Activated naive CD8-positive, alpha-beta T cell treated with anti-CD3 and anti-CD28 coated beads, Interleukin-2, amount 10 ng/mL, durations not matched to agents 7 days and 5 days (primary cell): ENCODE measurements at regions not wholly inside any gene's neighbourhood (a gene's known extent, or its start where the extent isn't known, plus 50 kb on each side); places are given as distances from the start of the nearest gene placed in this dataset.
"Not testable (repeated sequence)": the region's sequence is repeated elsewhere in the genome, so short reads cannot be mapped to it uniquely, and the experiment has no call there.

Experiments
- ATAC-seq: fragments of 150-1000 bp; cut with Tn5 transposase; one replicate; pipeline ENCODE4 v1.10.0; 2021; ENCODE audit warnings: low read depth, moderate library complexity
- POLR2A ChIA-PET: fragments of 350-600 bp; sonication (Branson Sonifier 250); formaldehyde crosslinking; loops from one replicate; lab custom pipeline; 2021; ENCODE audit warnings: antibody characterized with exemption; lab: Charles Lee
- DNase-seq: peaks from one replicate; pipeline ENCODE4 v3.0.0; 2021
- H3K27ac Mint-ChIP-seq: one replicate; pipeline ENCODE4 v1.8.0; 2022; ENCODE audit warnings: mild to moderate bottlenecking, mixed read lengths
- H3K27me3 Mint-ChIP-seq: one replicate; pipeline ENCODE4 v1.8.0; 2022; ENCODE audit warnings: mild to moderate bottlenecking, moderate library complexity, mixed read lengths
- H3K36me3 Mint-ChIP-seq: one replicate; pipeline ENCODE4 v1.8.0; 2021; ENCODE audit warnings: mild to moderate bottlenecking, mixed read lengths
- H3K4me1 Mint-ChIP-seq: one replicate; pipeline ENCODE4 v1.8.0; 2021; ENCODE audit warnings: mixed read lengths
- H3K4me3 Mint-ChIP-seq: one replicate; pipeline ENCODE4 v1.8.0; 2022; ENCODE audit warnings: mild to moderate bottlenecking, moderate library complexity, mixed read lengths
- H3K9me3 Mint-ChIP-seq: one replicate; pipeline ENCODE4 v1.8.0; 2021; ENCODE audit warnings: mixed read lengths

DNA sequence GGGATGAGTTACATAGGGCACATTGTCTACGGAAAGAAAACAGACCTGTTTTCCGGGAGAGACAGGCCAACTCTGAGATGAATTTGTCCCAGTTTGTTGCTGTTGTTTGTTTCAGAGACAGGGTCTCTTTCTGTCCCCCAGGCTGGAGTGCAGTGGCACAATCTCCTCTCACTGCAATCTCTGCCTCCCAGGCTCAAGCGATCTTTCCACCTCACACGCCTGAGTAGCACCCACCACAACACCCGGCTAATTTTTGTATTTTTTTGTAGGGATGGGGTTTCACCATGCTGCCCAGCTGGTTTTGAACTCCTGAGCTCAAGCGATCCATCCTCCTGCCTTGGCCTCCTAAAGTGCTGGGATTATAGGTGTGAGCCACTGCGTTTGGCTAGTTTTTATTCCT, 125.5 kb upstream of the ERRFI1 start:
- Mint-ChIP-seq H3K4me3 (peak overlapping the region; percentile 56), H3K4me1 (peaks cover 38% of the 10 kb centered on the region), H3K9me3 (peaks cover 7% of the 10 kb centered on the region), H3K27me3 (peaks cover 65% of the 10 kb centered on the region), H3K36me3 (peaks cover 6% of the 10 kb centered on the region), H3K27ac (no peak overlapping the region)
- no peak for ATAC-seq
- DNase-seq = no peak
- POLR2A ChIA-PET = no interaction called here

DNA sequence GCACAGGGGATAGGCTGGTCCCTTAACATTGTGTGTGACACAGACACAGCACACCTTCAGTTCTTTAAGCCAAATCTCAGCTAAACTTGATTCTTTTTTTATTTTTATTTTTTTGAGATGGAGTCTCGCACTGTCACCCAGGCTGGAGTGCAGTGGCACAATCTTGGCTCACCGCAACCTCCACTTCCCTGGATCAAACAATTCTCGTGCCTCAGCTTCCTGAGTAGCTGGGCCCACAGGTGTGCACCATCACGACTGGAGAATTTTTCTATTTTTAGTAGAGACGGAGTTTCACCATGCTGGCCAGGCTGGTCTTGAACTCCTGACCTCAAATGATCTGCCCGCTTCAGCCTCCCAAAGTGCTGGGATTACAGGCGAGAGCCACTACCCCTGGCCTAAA, 123.6 kb upstream of the ERRFI1 start:
- Mint-ChIP-seq H3K27me3 (peaks cover 53% of the 10 kb centered on the region), H3K4me3 (peak overlapping the region; percentile 32), H3K4me1 (peaks cover 45% of the 10 kb centered on the region)
- H3K27ac Mint-ChIP-seq, ATAC-seq, H3K36me3 Mint-ChIP-seq, POLR2A ChIA-PET, H3K9me3 Mint-ChIP-seq: not testable (repeated sequence)
- DNase-seq = peak; percentile 41

DNA sequence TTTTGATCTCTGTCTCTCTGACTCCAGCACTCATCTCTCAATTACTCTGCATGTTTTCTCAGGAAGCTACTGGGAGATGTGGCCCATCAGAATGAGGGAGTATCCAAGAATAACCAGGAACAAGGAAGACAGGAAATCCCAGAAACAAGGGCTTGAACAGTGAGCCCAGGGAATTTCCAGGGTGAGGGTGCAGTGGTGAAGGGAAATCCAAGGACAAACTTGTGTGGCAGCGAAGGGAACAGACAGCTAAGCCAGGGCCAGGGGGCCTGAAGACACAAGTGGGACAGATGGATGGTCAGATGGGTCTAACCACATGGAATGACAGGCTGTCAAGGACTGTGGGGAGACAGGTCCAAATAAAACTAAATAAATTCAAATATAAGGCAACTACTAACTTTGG, 121.8 kb upstream of the ERRFI1 start:
- no peak for ATAC-seq
- Mint-ChIP-seq H3K27me3 (peaks cover 52% of the 10 kb centered on the region), H3K36me3 (peaks cover 4% of the 10 kb centered on the region), H3K4me3 (no peak overlapping the region), H3K9me3 (peaks cover 3% of the 10 kb centered on the region), H3K4me1 (peaks cover 37% of the 10 kb centered on the region), H3K27ac (no peak overlapping the region)
- POLR2A ChIA-PET = no interaction called here
- DNase-seq = no peak

DNA sequence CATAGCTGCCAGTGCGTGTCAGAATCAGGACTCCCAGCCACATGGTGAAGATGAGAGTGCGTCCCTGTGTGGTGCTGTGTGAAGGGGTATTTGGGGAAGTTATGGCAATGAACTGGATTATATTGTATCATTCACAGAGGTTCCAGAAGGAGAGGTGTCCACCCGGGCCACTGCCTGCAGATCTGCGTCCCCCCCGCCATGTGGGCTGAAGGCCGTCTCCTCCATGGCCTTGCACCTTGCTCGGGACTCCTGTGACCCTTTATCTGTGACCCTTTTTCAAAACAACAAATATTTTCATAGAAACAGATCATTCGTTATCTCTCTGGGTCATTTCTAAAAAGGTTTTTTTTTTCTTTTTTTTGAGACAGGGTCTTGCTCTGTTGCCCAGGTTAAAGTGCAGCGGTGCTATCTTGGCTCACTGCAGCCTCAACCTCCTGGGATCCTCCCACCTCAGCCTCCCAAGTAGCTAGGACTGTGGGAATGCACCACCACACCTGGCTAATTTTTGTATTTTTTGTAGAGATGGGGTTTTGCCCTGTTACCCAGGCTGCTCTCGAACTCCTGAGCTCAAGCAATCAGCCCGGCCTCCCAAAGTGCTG, 120.2 kb upstream of the ERRFI1 start:
- Mint-ChIP-seq H3K9me3 (peaks cover 3% of the 10 kb centered on the region), H3K4me1 (peaks cover 24% of the 10 kb centered on the region), H3K36me3 (peaks cover 4% of the 10 kb centered on the region), H3K27ac (no peak overlapping the region), H3K27me3 (peaks cover 48% of the 10 kb centered on the region), H3K4me3 (no peak overlapping the region)
- ATAC-seq = no peak
- POLR2A ChIA-PET = interaction anchor here (0.7 kb wide), 1 partner anchor 364 kb away, joined by 4 read pairs; no protein-coding TSS in a partner anchor
- DNase-seq = no peak

DNA sequence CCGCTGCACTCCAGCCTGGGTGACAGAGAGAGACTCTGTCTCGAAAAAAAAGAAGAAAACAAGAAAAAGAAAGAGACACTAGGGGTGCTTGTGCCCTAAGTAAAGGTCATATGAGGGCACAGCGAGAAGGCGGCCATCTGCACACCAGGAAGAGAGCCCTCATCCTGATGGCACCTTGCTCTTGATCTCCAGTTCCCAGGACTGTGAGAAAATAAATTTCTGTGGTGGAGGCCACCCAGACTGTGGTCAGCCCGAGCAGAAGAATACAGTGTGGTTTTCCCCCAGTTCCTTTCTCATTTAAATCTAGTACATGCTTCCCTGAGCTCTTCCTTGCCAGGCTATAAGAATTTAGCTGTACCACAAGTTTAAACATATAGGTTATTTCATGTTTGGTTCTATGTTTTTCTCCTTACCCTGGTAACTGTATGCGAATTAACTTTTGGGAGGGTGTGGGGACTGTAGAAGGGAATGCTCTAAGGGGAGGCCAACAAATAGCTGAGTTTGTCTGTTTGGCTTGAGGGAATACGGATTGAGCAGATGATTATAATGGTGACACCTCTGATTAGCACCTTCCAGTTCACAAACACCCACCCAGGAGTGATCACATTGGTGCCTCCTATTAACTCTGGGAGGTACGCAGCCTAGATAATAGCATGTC, 119.6 kb upstream of the ERRFI1 start:
- Mint-ChIP-seq H3K4me1 (peaks cover 22% of the 10 kb centered on the region), H3K27ac (no peak overlapping the region), H3K9me3 (peaks cover 1% of the 10 kb centered on the region), H3K27me3 (peaks cover 42% of the 10 kb centered on the region), H3K36me3 (peaks cover 2% of the 10 kb centered on the region), H3K4me3 (no peak overlapping the region)
- no peak for ATAC-seq
- DNase-seq = no peak
- POLR2A ChIA-PET = no interaction called here

DNA sequence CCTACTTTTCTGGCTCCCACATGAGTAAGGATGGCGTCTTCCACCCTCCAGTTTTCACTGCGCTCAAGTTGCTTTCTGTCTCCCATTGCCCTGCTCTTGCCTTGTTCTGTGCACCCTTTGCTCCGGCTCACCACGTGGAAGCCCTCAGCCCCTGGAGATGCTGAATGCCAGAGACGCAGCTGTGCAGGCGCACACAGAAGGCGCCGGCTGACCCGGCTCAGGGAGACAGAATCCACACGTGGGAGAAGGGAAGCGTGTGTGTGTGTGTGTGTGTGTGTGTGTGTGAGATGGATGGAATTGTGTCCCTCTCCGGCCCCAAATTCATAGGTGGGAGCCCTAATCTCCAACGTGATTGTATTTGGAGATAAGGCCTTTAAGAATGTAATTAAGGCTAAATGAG, 118.2 kb upstream of the ERRFI1 start:
- DNase-seq (no peak), ATAC-seq (no peak)
- Mint-ChIP-seq H3K27ac (no peak overlapping the region), H3K4me3 (no peak overlapping the region), H3K27me3 (peaks cover 32% of the 10 kb centered on the region), H3K4me1 (peaks cover 12% of the 10 kb centered on the region), H3K36me3 (no peaks in the 10 kb centered on the region), H3K9me3 (no peaks in the 10 kb centered on the region)
- POLR2A ChIA-PET = no interaction called here

DNA sequence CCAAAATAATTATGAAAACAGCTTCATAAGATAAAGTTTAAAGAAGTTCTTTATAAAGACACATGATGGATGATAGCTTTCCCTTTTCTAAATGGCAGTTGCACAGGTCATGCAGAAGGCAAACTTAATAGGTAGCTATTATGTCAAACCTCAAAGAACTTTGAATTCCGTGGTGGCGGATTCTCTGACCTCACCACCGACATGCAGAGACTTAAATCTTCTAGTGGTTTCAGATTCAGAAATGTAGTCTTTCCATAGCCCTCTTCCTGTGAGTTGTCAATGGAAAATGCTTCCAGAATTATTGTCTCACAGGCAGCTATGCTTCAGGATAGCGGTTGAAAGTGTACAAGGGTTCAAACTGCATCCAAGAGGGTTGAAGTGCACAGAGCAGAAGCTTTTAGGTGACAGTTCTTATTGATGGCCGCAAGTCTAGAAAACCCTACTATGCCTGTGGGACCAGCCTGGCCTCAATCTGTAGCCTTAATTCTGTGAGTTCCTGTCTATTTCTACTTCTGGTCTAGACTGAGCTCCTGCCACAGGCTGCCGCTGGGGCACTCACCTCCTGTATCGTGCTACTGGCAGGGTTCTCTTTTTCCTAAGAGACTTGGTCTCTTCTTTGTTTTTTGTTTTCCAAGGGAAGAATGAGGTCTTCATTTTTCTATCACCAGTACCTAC, 117.0 kb upstream of the ERRFI1 start:
- no peak overlapping the region for H3K4me3 Mint-ChIP-seq
- H3K4me1 Mint-ChIP-seq = peaks cover 9% of the 10 kb centered on the region
- POLR2A ChIA-PET = no interaction called here
- no peaks in the 10 kb centered on the region for H3K36me3 Mint-ChIP-seq
- no peak for ATAC-seq
- DNase-seq = no peak
- peaks cover 32% of the 10 kb centered on the region for H3K27me3 Mint-ChIP-seq
- no peaks in the 10 kb centered on the region for H3K9me3 Mint-ChIP-seq
- no peak overlapping the region for H3K27ac Mint-ChIP-seq

DNA sequence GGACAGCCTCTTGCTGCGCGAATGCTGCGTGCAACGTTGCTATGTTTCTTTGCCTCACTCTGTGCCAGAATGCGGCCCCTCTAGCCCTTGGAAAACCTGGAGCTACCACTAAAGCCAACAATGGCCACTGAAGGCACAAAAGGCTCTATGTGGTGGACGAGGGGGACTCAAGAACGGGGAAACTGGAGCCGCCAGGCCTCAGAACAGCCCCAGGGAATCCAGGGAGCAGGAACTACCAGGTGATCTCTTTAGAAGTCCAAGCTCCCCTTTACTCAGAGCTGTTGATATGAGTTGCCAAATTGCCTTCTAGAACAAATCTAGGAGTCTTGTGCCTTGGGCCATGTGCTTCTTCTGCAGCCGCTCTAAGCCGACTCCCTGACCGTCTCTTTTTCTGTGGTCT, 113.8 kb upstream of the ERRFI1 start:
- Mint-ChIP-seq H3K27me3 (peaks cover 40% of the 10 kb centered on the region), H3K36me3 (no peaks in the 10 kb centered on the region), H3K9me3 (no peaks in the 10 kb centered on the region), H3K4me3 (no peak overlapping the region), H3K4me1 (peaks cover 4% of the 10 kb centered on the region), H3K27ac (no peak overlapping the region)
- POLR2A ChIA-PET = no interaction called here
- DNase-seq (no peak), ATAC-seq (no peak)

DNA sequence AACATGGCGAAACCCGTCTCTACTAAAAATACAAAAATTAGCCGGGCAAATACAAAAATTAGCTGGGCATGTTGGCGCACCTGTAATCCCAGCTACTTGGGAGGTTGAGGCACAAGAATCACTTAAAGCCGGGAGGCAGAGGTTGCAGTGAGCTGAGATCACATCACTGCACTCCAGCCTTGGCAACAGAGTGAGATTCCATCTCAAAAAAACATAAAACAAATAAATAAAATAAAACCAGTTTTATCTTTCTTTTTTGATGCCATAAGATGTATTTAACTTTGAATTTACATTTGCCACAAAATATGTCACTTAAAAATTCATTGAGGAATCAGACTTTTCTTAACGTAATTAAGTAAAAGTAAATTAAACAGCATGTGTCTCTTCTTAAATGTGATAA, 113.3 kb upstream of the ERRFI1 start:
- ATAC-seq = no peak
- H3K27me3 Mint-ChIP-seq = peaks cover 43% of the 10 kb centered on the region
- no peak overlapping the region for H3K27ac Mint-ChIP-seq
- H3K4me1 Mint-ChIP-seq = peaks cover 4% of the 10 kb centered on the region
- no peak for DNase-seq
- H3K9me3 Mint-ChIP-seq = no peaks in the 10 kb centered on the region
- POLR2A ChIA-PET = no interaction called here
- no peak overlapping the region for H3K4me3 Mint-ChIP-seq
- no peaks in the 10 kb centered on the region for H3K36me3 Mint-ChIP-seq

DNA sequence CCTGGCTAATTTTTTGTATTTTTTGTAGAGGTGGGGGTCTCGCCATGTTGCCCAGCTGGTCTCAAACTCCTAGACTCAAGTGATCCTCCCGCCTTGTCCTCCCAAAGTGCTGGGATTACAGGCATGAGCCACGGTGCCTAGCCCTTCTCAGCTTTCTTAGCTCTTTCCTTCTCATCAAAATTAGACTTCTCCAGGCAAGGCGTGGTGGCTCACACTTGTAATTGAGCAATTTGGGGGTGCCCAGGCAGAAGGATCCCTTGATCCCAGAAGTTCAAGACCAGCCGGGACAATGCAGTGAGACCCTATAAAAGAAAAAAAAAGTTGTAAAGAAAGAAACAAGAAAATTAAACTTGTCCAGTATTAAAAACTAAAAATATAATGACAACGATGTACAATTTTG, 112.6 kb upstream of the ERRFI1 start:
- Mint-ChIP-seq H3K9me3 (no peaks in the 10 kb centered on the region), H3K27ac (no peak overlapping the region), H3K36me3 (no peaks in the 10 kb centered on the region), H3K27me3 (peaks cover 50% of the 10 kb centered on the region), H3K4me1 (peaks cover 4% of the 10 kb centered on the region), H3K4me3 (no peak overlapping the region)
- DNase-seq = no peak
- POLR2A ChIA-PET = no interaction called here
- no peak for ATAC-seq

DNA sequence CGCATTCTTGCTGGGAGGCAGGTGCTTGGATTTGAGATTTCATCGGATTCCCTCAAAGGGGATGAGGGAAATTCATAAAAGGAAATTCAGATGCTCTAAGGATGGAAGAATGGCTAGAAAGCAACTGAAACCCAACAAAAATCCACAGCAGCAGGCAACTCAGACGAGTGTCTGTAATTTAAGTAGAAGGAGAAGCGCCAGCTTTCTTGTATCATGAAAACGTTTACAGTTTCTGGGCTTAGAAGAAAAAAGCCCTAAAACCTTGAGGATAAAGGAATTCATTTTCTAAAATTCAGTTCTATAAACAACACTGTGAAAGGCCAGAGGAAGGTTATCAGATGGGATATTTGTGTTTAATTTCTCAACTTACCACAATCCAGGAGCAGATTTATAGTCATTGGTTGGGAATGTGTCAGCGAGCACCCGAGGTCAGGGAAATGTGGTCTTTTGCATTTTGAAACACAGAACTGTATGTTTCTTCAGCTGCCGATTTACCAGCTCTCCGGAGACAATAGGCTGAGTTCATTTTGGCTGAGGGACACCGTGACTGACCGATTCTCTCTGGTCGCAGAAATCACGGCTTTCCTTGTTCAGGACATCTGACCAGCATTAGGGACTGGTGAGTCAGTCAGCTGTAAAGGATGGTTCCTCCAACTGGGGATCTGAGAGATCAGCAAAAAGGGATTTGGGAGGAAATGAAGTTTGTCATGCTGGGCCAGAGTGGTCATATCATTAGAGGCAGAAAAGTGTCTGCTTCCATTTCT, 111.6 kb upstream of the ERRFI1 start:
- Mint-ChIP-seq H3K36me3 (no peaks in the 10 kb centered on the region), H3K4me3 (no peak overlapping the region), H3K27me3 (peaks cover 54% of the 10 kb centered on the region), H3K9me3 (no peaks in the 10 kb centered on the region), H3K4me1 (peaks cover 4% of the 10 kb centered on the region), H3K27ac (no peak overlapping the region)
- no peak for ATAC-seq
- DNase-seq = no peak
- POLR2A ChIA-PET = no interaction called here

DNA sequence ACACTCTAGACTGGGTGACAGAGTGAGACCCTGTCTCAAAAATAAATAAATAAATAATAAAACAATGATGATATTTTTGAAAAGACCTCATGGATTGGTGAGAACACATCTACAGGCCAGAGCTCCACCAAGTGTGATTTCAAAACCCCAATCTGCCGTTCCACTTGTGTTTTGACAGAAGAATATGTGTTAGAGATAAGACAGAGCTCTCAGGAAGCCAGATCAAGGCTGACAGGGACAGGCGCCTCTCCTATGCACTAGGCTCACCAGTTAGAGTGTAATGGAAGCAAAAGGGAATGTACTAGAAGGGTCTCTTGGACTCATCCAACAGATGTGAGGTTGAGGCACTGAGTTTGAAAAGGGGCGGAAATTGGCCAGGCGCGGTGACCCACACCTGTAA, 110.7 kb upstream of the ERRFI1 start:
- DNase-seq (no peak), ATAC-seq (no peak)
- Mint-ChIP-seq H3K4me1 (peaks cover 4% of the 10 kb centered on the region), H3K27ac (no peak overlapping the region), H3K9me3 (no peaks in the 10 kb centered on the region), H3K4me3 (no peak overlapping the region), H3K36me3 (no peaks in the 10 kb centered on the region), H3K27me3 (peaks cover 54% of the 10 kb centered on the region)
- POLR2A ChIA-PET = no interaction called here

DNA sequence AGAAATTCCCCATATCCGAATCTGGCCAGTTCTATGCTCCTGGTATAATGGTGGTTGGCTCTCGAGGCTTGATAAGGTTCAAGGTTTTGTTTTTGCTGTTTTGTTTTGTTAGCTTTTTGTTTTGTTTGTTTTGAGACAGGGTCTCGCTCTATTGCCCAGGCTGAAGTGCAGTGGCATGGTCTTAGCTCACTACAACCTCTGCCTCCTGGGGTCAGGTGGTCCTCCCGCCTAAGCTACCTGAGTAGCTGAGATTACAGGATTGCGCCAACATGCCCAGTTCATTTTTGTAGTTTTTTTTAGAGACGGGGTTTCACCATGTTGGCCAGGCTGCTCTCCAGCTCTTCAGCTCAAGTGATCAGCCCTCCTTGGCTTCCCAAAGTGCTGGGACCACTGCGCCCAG, 109.1 kb upstream of the ERRFI1 start:
- Mint-ChIP-seq H3K4me1 (peaks cover 2% of the 10 kb centered on the region), H3K4me3 (no peak overlapping the region), H3K36me3 (no peaks in the 10 kb centered on the region), H3K9me3 (no peaks in the 10 kb centered on the region), H3K27me3 (peaks cover 54% of the 10 kb centered on the region), H3K27ac (no peak overlapping the region)
- DNase-seq = no peak
- POLR2A ChIA-PET = no interaction called here
- ATAC-seq = no peak
